Endometrium (tissue), 2 donors: ENCODE measurements at regions not wholly inside any gene's neighbourhood (a gene's known extent, or its start where the extent isn't known, plus 50 kb on each side); places are given as distances from the start of the nearest gene placed in this dataset.

Experiments used
- FAIRE-seq: peaks from 2 replicates; lab custom pipeline; 2012; peaks lifted over from hg19 to GRCh38; lab: Jason Lieb, UNC
- donor health status: control.
- donor health status: control.

GRCh38 chr13:62964522-62964921 lies 1548.9 kb upstream of the PCDH20 start:
- no peak for FAIRE-seq

GRCh38 chr13:62960723-62961122 lies 1545.1 kb upstream of the PCDH20 start:
- FAIRE-seq, result no peak

- no peak for FAIRE-seq
Measured at GRCh38 chr13:62933809-62934208, 1518.2 kb upstream of the PCDH20 start.

GRCh38 chr13:62932256-62932883 lies 1516.7 kb upstream of the PCDH20 start:
- FAIRE-seq, result no peak

GRCh38 chr13:62931853-62932252 lies 1516.2 kb upstream of the PCDH20 start:
- peak; percentile 100 for FAIRE-seq

- FAIRE-seq, result peak; percentile 4
Measured at GRCh38 chr13:62924395-62924794, 1508.7 kb upstream of the PCDH20 start.

- peak; percentile 95 for FAIRE-seq
Measured at GRCh38 chr13:62920159-62920558, 1504.5 kb upstream of the PCDH20 start.

GRCh38 chr13:62919491-62919890 lies 1503.8 kb upstream of the PCDH20 start:
- FAIRE-seq, result no peak

- peak; percentile 100 for FAIRE-seq
Measured at GRCh38 chr13:62910541-62911060, 1495.0 kb upstream of the PCDH20 start.

- FAIRE-seq, result peak; percentile 46
Measured at GRCh38 chr13:62908321-62908720, 1492.7 kb upstream of the PCDH20 start.

GRCh38 chr13:62906896-62907295 lies 1491.2 kb upstream of the PCDH20 start:
- no peak for FAIRE-seq

- FAIRE-seq, result no peak
Measured at GRCh38 chr13:62906469-62906868, 1490.8 kb upstream of the PCDH20 start.

- FAIRE-seq, result no peak
Measured at GRCh38 chr13:62887046-62887445, 1471.4 kb upstream of the PCDH20 start.

GRCh38 chr13:62879071-62879470 lies 1463.4 kb upstream of the PCDH20 start:
- peak; percentile 79 for FAIRE-seq

- no peak for FAIRE-seq
Measured at GRCh38 chr13:62875118-62875640, 1459.5 kb upstream of the PCDH20 start.

- FAIRE-seq, result no peak
Measured at GRCh38 chr13:62850331-62850730, 1434.7 kb upstream of the PCDH20 start.

GRCh38 chr13:62847520-62847919 lies 1431.9 kb upstream of the PCDH20 start:
- no peak for FAIRE-seq

GRCh38 chr13:62846302-62846701 lies 1430.7 kb upstream of the PCDH20 start:
- FAIRE-seq, result no peak

GRCh38 chr13:62839338-62839737 lies 1423.7 kb upstream of the PCDH20 start:
- FAIRE-seq, result no peak

GRCh38 chr13:62838929-62839328 lies 1423.3 kb upstream of the PCDH20 start:
- no peak for FAIRE-seq

GRCh38 chr13:62837895-62838294 lies 1422.2 kb upstream of the PCDH20 start:
- FAIRE-seq, result no peak

GRCh38 chr13:62829486-62829885 lies 1413.8 kb upstream of the PCDH20 start:
- no peak for FAIRE-seq

GRCh38 chr13:62799931-62800436 lies 1384.3 kb upstream of the PCDH20 start:
- no peak for FAIRE-seq

- FAIRE-seq, result no peak
Measured at GRCh38 chr13:62799038-62799535, 1383.4 kb upstream of the PCDH20 start.
